Dedifferentiated amniotic fluid mesenchymal stem cell (primary cell): ENCODE measurements at regions not wholly inside any gene's neighbourhood (a gene's known extent, or its start where the extent isn't known, plus 50 kb on each side); places are given as distances from the start of the nearest gene placed in this dataset.

ENCODE experiments used
- DNase-seq: peaks from one replicate; pipeline ENCODE4 v3.0.0-alpha.2; 2016; ENCODE audit errors: extremely low spot score

DNA sequence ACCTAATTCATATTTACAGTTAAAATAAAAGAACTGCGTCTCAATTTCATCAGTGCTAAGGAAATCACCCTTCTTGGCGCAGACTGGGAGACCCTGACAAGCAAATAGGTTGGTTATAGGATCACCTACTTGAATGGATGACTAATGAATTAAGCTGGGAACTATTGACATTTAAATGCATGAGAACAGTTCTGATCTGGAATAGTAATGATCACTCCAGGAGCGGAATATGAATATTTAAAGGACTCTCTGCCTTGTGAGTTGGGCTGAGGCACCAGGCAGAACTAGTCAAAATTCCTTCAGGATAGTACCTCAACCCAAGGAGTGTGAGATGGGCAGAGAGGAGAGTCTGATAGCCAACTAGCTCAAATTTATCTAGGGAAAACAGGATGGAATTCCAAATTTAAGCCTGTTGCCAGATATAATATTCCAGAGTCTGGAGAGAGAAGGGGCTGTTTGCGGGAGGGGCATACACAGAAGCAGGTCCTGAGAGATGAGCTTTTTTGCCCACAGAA is 364.4 kb downstream of the CSNK1G3 start:
- no peak for DNase-seq

- no peak for DNase-seq
Observed at GRCh38 chr5:123875561-123876275, 363.7 kb downstream of the CSNK1G3 start.

- no peak for DNase-seq
Observed at GRCh38 chr5:123874600-123875201, 362.7 kb downstream of the CSNK1G3 start.

GRCh38 chr5:123873846-123874245 is 361.9 kb downstream of the CSNK1G3 start:
- DNase-seq = no peak

GRCh38 chr5:123871373-123871772 is 359.4 kb downstream of the CSNK1G3 start:
- DNase-seq = no peak

DNA sequence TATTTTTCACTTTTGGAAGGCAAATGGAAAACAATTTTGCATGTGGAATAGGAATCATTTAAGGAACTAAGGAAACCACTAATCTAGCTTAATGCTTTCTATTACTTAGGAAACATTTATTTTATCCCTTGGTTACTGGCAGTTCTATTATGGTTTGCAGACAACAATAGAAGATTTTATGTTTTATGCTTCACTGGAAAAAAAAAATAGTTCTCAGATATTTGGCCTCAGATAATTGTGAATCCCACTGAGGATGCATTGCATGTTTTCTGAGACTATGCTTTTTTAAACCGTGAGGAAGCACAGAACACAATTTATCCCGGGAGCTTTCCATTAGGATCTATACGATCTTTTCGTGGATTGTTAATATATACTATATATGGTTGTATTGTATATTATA is 356.9 kb downstream of the CSNK1G3 start:
- no peak for DNase-seq

DNA sequence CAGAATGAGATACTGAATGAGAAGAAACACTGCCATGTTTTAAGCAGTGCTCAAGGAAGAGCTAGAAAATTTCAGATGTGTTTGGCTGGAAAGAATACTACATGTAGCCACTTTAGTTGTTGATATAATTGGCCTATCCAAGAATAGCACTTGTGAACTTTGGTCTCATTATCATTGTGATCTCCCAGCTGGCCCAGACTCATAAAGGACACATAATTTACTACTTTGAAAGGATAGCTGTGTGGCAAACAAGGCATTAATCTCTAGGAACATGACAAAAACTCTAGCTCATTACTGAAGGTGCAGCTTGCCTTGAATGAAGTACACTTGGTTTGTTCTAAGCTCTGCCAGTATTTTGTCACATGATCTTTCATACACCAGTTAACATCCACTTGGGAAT is 356.3 kb downstream of the CSNK1G3 start:
- no peak for DNase-seq

DNA sequence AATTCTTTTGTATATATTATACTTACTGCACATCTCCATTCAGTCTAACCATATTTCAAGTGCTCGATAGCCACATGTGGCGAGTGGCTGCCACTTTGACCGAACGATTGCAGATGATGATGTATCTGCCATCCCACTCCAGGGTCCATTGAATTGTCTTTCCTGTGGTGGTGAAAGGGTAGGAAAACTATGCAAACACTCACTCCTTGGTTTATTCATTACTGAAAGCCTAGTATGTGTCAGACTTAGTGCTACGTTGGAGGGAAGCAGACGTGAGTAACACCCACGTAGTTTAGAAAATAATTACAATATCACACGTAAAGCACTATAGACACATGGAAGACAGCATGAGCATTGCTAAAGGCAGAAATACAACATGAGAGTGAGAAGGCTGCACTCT is 353.7 kb downstream of the CSNK1G3 start:
- DNase-seq = no peak

GRCh38 chr5:123864578-123864977 is 352.6 kb downstream of the CSNK1G3 start:
- no peak for DNase-seq

- DNase-seq = no peak
Observed at GRCh38 chr5:123858938-123859337, 347.0 kb downstream of the CSNK1G3 start.

DNA sequence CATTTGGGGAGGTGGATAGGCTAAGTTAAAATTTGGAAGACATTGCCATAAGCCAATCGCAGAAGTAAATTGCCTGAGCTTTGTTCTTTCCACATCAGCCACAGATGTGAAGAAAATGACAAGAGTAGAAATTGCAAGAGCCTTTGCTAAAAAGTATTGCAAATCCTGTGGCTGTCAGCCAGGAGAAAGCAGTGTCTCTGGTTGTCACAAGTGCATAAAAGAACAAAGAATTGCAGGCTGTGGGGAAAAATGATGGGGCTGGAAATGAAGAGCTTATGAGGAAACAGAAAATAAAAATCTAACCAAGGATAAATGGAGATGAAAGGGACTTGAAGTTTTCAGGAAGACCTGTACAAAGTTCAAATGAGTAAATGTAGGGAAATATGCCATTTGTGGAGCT is 344.8 kb downstream of the CSNK1G3 start:
- no peak for DNase-seq

DNA sequence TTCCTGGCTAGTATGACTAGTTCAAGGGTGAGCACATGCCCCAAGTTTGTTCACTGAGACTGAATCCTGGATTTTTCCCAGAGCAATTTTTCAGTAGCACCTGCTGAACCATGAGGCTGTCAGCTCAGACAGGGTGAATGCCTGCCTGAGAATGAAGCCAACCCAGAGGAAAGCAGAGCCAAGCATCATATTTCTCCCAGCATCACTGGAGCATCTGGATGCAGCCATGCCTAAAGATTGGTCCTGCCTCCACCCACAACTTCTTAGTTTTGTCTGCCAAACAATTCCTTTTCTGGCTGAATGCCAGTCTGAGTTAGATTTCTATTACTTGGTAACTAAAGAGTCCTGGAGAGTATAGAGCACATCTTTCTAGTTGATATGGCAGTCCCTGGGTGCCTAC is 343.6 kb downstream of the CSNK1G3 start:
- DNase-seq = peak; percentile 50

GRCh38 chr5:123845356-123846100 is 333.6 kb downstream of the CSNK1G3 start:
- DNase-seq = no peak

GRCh38 chr5:123844873-123845272 is 332.9 kb downstream of the CSNK1G3 start:
- DNase-seq = no peak

DNA sequence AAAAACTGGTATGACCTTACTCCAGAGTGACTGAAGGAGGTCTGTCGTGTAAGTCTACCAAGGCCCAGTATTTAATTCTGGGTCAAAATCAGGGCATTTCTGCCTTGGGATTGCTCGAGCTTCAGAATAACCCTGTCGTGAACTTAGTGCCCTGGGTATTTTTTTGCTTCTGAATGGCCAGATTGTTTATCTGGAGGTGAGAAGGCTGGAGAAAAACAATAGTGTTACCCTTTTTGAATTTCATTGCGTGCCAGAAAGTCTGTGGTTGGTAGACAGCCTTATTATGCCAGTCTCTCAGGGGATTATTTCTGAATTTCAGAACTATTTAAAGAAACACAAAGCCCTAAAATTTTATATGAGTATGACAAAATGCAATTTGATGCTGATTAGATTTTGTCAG is 323.4 kb downstream of the CSNK1G3 start:
- no peak for DNase-seq

GRCh38 chr5:123830575-123830974 is 318.6 kb downstream of the CSNK1G3 start:
- no peak for DNase-seq

- no peak for DNase-seq
Observed at GRCh38 chr5:123827811-123828210, 315.8 kb downstream of the CSNK1G3 start.

DNA sequence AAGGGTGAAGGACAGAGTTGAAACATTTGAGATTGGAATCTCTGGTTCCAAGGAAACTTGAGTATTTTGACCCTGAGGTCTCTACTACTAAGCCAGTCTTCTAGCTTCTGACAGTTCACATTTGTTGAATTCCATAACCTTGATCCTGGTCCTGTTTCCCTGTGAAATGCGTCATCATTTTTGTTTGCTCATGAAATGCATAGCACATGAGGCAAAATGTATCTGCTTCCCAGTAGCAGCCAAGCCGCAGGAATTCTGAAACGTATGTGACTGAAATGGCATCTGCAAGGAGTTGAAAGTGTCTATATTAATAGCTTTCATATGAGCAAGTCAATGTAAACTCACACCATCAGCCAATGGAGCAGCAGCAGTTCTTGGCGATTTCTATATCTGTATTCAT is 307.9 kb downstream of the CSNK1G3 start:
- peak; percentile 98 for DNase-seq

- DNase-seq = peak; percentile 28
Observed at GRCh38 chr5:123819386-123819785, 307.4 kb downstream of the CSNK1G3 start.

DNA sequence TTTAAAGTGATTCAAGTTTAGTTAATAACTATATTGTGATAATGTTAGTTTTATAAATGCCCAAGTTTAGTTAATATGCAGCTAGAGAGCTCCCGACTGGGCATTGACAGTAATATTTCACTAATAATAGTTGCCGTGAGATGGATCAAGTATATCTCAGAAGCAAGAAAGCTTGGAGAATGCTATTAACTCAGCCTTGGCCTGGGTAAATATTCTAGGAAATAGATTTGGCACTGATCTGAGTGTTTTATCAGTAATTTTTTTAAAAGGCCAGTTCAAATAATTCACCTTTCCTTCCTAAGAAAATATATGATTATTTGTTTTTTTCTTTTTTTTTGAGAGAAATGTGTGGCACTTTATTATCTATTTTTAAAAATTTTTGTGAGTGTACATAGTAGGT is 305.3 kb downstream of the CSNK1G3 start:
- no peak for DNase-seq

DNA sequence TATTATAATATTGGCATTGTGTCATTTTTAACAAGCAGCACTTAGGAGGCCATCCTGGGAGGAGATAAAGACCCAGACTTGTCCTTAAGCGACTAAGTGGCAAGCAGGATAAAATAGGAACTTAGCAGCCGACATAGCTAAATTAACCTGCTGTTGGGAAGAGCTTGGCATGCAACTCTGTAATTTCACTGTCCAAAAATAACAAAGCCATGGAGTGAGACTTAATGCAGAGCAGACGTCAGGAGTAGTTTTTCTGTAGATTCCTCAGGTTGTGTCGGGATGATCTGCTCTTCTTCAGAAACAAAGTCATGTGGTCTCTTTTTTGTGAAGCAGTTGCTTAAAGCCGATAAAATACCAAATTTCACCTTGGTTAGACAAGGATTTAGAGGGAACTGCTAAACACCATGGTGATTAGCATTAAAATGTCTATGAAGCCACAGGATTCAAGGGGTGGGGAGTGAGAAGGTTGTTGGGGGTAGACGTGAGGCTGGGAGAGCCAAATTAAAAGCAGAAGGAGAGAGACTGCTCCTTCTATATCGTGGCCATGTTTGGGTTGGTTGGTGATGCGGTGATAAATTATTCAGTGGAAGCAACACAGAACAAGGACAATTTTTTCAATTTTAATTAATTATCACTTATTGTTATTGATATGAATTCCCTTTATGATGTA is 303.0 kb downstream of the CSNK1G3 start:
- peak; percentile 36 for DNase-seq

- DNase-seq = peak; percentile 45
Observed at GRCh38 chr5:123813937-123814624, 302.1 kb downstream of the CSNK1G3 start.
